Peyer's patch (tissue), 4 donors: ENCODE measurements at regions not wholly inside any gene's neighbourhood (a gene's known extent, or its start where the extent isn't known, plus 50 kb on each side); places are given as distances from the start of the nearest gene placed in this dataset.

Experiments
- POLR2A ChIP-seq, 2 donors: fragments of 450-650 bp; IDR thresholded peaks; one replicate each; pipeline ENCODE4 v1.5.1; 2017; ENCODE audit warnings: antibody characterized with exemption in 2 of 2, mild to moderate bottlenecking in 2 of 2, moderate library complexity in 2 of 2
- TF ChIP-seq, protein P1 (sequence below), 6 experiments: fragments of 450-650 bp in 4 of 6; fragments of 200-600 bp in 2 of 6; sonication (generic) in 1 of 6; IDR thresholded peaks; one replicate each; pipeline ENCODE4 v1.5.1; 2017 to 2019; ENCODE audit warnings: antibody characterized with exemption in 6 of 6, mild to moderate bottlenecking in 3 of 6, moderate library complexity in 1 of 6

DNA sequence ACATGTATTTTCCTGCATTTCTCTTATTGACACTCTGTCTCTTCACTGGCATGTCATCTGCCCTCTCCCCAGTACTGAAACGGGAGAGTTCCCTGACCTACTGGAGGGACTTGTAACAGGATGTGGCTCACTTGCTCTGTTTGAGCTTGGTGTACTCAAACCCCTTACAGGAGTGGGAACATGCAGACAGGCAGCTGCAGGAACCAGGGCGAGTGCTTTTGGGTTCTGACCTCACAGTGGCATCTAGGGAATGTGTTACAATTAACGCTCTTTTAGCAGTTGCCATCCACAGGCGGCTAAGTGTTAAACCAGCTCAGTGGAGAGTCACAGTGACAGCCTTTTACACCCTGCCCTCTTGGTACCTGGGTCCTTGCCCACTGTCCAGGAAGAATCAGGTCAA is 300.3 kb upstream of the GRAMD2B start:
- TF ChIP-seq, protein P1, sequence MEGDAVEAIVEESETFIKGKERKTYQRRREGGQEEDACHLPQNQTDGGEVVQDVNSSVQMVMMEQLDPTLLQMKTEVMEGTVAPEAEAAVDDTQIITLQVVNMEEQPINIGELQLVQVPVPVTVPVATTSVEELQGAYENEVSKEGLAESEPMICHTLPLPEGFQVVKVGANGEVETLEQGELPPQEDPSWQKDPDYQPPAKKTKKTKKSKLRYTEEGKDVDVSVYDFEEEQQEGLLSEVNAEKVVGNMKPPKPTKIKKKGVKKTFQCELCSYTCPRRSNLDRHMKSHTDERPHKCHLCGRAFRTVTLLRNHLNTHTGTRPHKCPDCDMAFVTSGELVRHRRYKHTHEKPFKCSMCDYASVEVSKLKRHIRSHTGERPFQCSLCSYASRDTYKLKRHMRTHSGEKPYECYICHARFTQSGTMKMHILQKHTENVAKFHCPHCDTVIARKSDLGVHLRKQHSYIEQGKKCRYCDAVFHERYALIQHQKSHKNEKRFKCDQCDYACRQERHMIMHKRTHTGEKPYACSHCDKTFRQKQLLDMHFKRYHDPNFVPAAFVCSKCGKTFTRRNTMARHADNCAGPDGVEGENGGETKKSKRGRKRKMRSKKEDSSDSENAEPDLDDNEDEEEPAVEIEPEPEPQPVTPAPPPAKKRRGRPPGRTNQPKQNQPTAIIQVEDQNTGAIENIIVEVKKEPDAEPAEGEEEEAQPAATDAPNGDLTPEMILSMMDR (IDR thresholded peaks at IDR 0.05): no peak
- TF ChIP-seq POLR2A (IDR thresholded peaks at IDR 0.05): no peak
